Pancreas (tissue), 10 donors: ENCODE measurements at regions not wholly inside any gene's neighbourhood (a gene's known extent, or its start where the extent isn't known, plus 50 kb on each side); places are given as distances from the start of the nearest gene placed in this dataset.
"Not testable (repeated sequence)": the region's sequence is repeated elsewhere in the genome, so short reads cannot be mapped to it uniquely, and the experiment has no call there.

Experiments
- ATAC-seq, 4 donors: fragments of 200-7000 bp; cut with Tn5 transposase; one replicate each; pipeline versions ENCODE4 v1.8.0 to v1.9.1; 2020; ENCODE audit warnings: mild to moderate bottlenecking in 4 of 4, moderate library complexity in 4 of 4
- DNase-seq, 6 donors: peaks; one replicate each; pipeline ENCODE4 v3.0.0-alpha.2; 2020
- FAIRE-seq: peaks from 2 replicates; lab custom pipeline; 2012; peaks lifted over from hg19 to GRCh38; lab: Jason Lieb, UNC
- H3K27ac ChIP-seq, 4 donors: fragments of 200-600 bp; sonication (generic); 1 replicate in 3 of 4; 2 replicates in 1 of 4; pipeline versions ENCODE4 v1.5.0 to v1.8.0; 2020
- H3K27me3 ChIP-seq, 4 donors: fragments of 200-600 bp; one replicate each; pipeline ENCODE4 v1.8.0; 2021
- H3K36me3 ChIP-seq, 3 donors: fragments of 200-600 bp; sonication (generic) in 1 of 3; one replicate each; pipeline versions ENCODE4 v1.5.0 to v1.8.0; 2020 to 2021
- H3K4me1 ChIP-seq, 3 donors: fragments of 200-600 bp; one replicate each; pipeline ENCODE4 v1.8.0; 2021
- H3K4me3 ChIP-seq, 4 donors: fragments of 200-600 bp; sonication (generic) in 2 of 4; one replicate each; pipeline versions ENCODE4 v1.5.0 to v1.8.0; 2020 to 2021
- H3K9me3 ChIP-seq, 4 donors: fragments of 200-600 bp; one replicate each; pipeline ENCODE4 v1.8.0; 2021
- WGBS, 2 donors: extraction: QIAGEN DNeasy Blood & Tissue Kit; methylation state at CpG; one replicate each; pipeline ENCODE4 v1.1.7; 2013; 5-methylcytosine and 5-hydroxymethylcytosine counted together
- intact Hi-C, 3 donors: fragments of 100-400 bp; cut with DNase I; formaldehyde crosslinking; loops; one replicate each; pipeline versions ENCODE4 v1.11.1 to v1.14.2; 2022
- TF ChIP-seq, protein P1 (sequence below), 4 donors: fragments of 200-600 bp; sonication (generic) in 3 of 4; IDR thresholded peaks; one replicate each; pipeline versions ENCODE4 v1.5.0 to v1.8.0; 2021; ENCODE audit warnings: antibody characterized with exemption in 4 of 4
- donor health status: healthy with polysubstance abuse.
- donor health status: DM: no; HTN: no; CAD: no; lungs with moderate emphysema.
- donor health status: DM: no; HTN: no; CAD: no.
- donor health status: control.
- donor health status: control.
- donor health status: Bipolar disorder and iron deficiency.
- donor health status: DM: yes; HTN: yes; CAD: no.
- donor health status: DM: no; HTN: no; CAD: no.
- donor health status: DM: no; HTN: no; CAD: no.
- donor health status: DM: yes; HTN: yes; CAD: no.

DNA sequence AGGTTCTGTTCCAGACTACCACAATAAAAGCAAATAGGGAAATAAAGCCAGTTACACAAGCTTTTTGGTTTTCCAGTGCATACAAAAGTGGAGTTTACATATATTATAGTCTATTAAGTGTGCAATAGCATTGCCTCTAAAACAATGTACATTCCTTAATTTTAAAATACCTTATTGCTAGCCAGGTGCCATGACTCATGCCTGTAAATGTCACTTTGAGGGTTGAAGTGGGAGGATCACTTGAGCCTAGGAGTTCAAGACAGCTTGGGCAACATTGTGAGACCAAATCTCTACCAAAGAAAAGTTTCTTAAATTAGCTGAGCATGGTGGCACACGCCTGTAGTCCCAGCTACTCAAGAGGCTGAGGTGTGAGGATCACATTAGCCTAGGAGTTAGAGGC, 52.9 kb upstream of the IMP4 start:
- no peak for ATAC-seq
- no peaks in the 10 kb centered on the region for H3K36me3 ChIP-seq
- no peak for DNase-seq
- WGBS, 2 donors = 53 to 75% methylated on average over 1 of the region's 1 CpG
- no peak overlapping the region for H3K4me3 ChIP-seq
- FAIRE-seq = no peak
- no peaks in the 10 kb centered on the region for H3K9me3 ChIP-seq
- H3K4me1 ChIP-seq = no peaks in the 10 kb centered on the region
- no peak overlapping the region for H3K27ac ChIP-seq
- TF ChIP-seq, protein P1, sequence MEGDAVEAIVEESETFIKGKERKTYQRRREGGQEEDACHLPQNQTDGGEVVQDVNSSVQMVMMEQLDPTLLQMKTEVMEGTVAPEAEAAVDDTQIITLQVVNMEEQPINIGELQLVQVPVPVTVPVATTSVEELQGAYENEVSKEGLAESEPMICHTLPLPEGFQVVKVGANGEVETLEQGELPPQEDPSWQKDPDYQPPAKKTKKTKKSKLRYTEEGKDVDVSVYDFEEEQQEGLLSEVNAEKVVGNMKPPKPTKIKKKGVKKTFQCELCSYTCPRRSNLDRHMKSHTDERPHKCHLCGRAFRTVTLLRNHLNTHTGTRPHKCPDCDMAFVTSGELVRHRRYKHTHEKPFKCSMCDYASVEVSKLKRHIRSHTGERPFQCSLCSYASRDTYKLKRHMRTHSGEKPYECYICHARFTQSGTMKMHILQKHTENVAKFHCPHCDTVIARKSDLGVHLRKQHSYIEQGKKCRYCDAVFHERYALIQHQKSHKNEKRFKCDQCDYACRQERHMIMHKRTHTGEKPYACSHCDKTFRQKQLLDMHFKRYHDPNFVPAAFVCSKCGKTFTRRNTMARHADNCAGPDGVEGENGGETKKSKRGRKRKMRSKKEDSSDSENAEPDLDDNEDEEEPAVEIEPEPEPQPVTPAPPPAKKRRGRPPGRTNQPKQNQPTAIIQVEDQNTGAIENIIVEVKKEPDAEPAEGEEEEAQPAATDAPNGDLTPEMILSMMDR (IDR thresholded peaks at IDR 0.05) = no peak
- no peaks in the 10 kb centered on the region for H3K27me3 ChIP-seq
- intact Hi-C loops = no loop called here

DNA sequence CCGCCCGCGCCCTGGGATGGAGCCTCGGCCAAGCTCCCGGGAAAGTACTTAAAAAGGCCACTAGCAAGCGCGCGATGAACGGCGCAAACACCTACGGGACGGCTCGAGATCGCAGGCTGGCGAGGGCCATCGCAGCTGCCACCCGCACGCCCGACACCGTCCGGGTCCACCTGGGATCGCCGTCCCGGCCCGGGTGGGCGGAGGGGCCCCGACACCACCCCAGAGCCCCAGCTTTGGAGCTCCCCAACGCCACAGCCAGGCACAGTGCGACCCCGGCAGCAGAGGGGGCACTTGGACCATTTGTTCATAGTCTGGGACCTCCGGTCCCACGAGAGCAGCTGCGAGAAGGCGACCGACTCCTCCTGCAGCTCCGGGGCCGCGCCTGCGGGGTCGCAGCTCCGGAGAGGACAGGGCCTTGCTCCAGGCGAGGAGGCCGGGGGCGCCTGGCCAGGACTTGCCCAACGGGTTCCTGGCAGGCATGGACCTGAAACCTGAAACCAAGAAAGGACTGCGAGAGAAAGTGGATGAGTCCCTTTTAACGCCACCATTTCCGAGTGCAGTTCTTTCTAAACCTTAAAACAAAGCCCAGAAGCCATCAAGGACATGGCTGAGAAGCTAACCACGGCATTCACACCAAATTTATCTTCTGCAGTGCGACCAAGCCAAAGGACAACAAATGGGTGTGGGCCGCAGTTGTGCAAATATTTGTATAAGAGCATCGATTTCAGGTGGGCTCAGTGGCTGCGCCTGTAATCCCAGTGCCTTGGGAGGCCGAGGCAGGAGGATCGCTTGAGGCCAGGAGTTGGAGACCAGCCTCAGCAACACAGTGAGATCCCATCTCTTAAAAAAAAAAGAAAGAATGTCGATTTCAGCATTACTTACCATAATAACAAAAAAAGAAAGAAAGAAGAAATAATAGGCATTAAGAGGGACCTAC, 54.0 kb upstream of the IMP4 start:
- DNase-seq (peak in 2 of 6 donors; percentile 45 to 68), ATAC-seq (peak; percentile 63 to 77 (median 76)), FAIRE-seq (no peak)
- no peak overlapping the region for H3K27ac ChIP-seq
- TF ChIP-seq, protein P1 (IDR thresholded peaks at IDR 0.05) = no peak
- no peaks in the 10 kb centered on the region for H3K27me3 ChIP-seq
- no peaks in the 10 kb centered on the region for H3K4me1 ChIP-seq
- peak overlapping the region in 1 of 4 donors; percentile 28 for H3K4me3 ChIP-seq
- intact Hi-C loops = no loop called here
- no peaks in the 10 kb centered on the region for H3K9me3 ChIP-seq
- H3K36me3 ChIP-seq = no peaks in the 10 kb centered on the region
- WGBS, 2 donors = 65 to 75% methylated on average over 56 of the region's 56 CpGs

DNA sequence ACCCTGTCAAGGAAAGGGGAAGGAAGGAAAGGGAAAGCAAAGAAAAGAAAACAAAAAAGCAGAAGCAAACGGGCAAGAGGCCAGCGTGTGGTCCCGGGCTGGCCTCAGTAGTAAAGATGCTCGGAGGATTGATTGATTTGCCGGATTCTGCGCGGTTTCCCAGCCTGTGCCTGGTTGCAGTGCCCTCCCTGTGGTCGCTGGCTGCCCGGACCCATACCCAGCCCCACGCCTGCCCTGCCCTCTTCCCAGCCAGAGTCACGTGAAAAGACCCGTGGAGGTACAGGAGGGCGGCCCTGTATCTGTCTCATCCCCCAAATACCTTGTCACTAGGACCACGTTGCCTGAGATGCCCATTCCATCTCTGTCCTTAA, 55.1 kb upstream of the IMP4 start:
- Histone ChIP-seq H3K4me3 (no peak overlapping the region), H3K27me3 (no peaks in the 10 kb centered on the region), H3K9me3 (no peaks in the 10 kb centered on the region), H3K36me3 (no peaks in the 10 kb centered on the region), H3K27ac (no peak overlapping the region), H3K4me1 (no peaks in the 10 kb centered on the region)
- WGBS, 2 donors = 75 to 80% methylated on average over 14 of the region's 14 CpGs
- DNase-seq = peak in 1 of 6 donors; percentile 40
- FAIRE-seq = no peak
- no peak for ATAC-seq
- TF ChIP-seq, protein P1 (IDR thresholded peaks at IDR 0.05) = no peak
- intact Hi-C loops = no loop called here

DNA sequence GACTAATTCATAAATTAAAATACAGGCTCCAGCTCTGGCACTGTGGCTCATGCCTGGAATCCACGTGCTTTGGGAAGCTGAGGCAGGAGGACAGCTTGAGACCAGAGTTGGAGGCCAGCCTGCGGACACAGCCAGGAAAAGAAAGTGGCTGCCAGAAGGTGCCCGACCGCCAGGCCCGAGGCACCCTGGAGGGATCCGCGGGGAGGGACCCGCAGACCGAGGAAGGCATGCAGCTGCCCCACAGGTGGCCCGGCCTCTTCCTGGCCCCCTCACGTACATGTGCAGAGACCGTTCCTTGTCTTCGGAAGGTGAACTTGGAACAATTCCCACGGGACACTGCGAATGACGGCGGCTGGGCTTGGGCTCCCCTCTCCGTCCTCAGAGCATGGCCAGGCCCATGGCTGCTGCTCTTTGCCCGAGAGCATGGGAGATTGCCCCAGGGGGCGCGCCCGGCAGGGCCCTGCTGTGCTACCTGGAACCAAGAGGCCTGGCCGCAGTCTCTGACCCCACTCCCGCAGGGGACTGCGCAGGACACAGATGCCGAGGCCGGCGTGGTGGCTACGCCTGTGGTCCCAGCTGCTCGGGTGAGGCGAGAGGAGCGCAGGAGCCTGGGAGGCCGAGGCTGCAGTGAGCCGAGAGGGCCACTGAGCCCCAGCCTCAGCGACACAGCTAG, 55.6 kb upstream of the IMP4 start:
- H3K4me3 ChIP-seq = no peak overlapping the region
- H3K4me1 ChIP-seq = no peaks in the 10 kb centered on the region
- intact Hi-C loops = no loop called here
- no peak for FAIRE-seq
- H3K36me3 ChIP-seq = no peaks in the 10 kb centered on the region
- ATAC-seq = no peak
- no peak overlapping the region for H3K27ac ChIP-seq
- no peaks in the 10 kb centered on the region for H3K9me3 ChIP-seq
- 85 to 92% methylated on average over 35 of the region's 35 CpGs for WGBS, 2 donors
- peak in 2 of 6 donors; percentile 54 to 66 for DNase-seq
- no peaks in the 10 kb centered on the region for H3K27me3 ChIP-seq
- TF ChIP-seq, protein P1 (IDR thresholded peaks at IDR 0.05) = no peak

DNA sequence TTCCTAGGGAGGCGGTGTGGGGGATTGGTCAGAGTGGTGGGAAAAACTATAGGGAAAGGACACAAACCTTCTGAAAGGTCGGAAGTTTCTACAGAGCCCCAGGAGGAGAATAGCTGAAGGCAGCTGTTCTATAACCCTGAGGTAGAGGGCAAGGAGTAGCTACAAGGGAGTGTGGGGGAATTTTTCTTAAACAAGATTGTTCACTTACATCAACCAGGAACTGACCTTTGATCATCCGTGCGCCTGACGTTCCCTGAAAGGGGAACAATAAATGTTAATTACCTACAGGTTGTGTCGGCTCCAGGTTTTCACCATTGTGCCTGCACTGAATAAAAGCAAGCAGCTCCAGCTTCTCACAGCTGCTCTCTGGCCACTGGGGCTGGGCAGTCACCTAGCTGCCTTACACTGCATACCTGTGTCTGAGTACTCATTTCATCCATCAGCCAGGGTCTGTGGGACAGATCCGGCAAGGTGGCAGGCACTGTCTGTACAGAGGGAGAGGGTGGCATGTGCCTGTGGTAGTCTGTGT, 59.3 kb upstream of the IMP4 start:
- H3K9me3 ChIP-seq, DNase-seq, ATAC-seq, H3K4me3 ChIP-seq, H3K36me3 ChIP-seq, intact Hi-C loops, H3K27me3 ChIP-seq, H3K4me1 ChIP-seq, H3K27ac ChIP-seq, FAIRE-seq: not testable (repeated sequence)
- 42 to 53% methylated on average over 6 of the region's 7 CpGs for WGBS, 2 donors

DNA sequence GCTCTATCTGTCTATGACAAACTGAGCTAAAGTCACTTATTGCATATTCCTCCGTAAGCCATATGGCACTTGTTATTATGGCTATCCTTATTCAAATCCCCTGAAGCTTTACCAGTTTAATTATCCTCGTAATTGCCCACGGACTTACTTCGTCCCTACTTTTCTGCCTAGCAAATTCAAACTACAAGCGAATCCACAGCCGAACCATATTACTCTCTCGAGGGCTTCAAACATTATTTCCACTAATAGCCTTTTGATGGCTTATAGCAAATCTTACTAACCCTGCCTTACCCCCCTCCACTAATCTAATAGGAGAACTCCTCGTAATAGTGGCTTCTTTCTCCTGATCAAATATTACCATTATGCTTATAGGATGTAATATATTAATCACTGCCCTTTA, 63.1 kb upstream of the IMP4 start:
- H3K27me3 ChIP-seq, H3K4me3 ChIP-seq, DNase-seq, intact Hi-C loops, ATAC-seq, H3K4me1 ChIP-seq, FAIRE-seq, H3K36me3 ChIP-seq, H3K9me3 ChIP-seq, H3K27ac ChIP-seq: not testable (repeated sequence)
- WGBS, 2 donors = 70 to 74% methylated on average over 8 of the region's 8 CpGs

DNA sequence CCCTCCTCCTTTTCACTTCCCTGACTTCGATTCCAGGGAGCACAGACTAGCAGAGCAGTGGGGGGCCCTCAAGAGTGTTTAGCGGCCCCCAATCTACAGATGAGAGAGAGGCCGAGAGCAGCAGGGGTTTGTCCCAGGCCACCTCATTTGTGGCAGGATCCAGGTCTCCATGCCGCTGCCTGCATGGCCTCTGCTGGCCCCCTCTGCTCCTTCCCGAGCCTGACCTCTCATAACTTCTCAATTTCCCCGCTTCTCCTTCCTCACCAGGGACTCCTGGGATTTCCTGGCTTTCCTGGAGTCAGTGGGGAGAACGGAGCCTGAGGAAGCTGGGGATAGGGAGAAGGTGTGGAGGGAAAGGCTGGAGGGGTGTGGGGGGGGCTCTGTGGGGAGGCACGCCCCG, 70.1 kb upstream of the TUBA3E start:
- H3K4me3 ChIP-seq, ATAC-seq, H3K4me1 ChIP-seq, H3K27me3 ChIP-seq, H3K36me3 ChIP-seq, H3K27ac ChIP-seq, intact Hi-C loops, FAIRE-seq, H3K9me3 ChIP-seq: not testable (repeated sequence)
- DNase-seq = peak in 1 of 6 donors; percentile 39
- WGBS, 2 donors = 47 to 51% methylated on average over 9 of the region's 9 CpGs

DNA sequence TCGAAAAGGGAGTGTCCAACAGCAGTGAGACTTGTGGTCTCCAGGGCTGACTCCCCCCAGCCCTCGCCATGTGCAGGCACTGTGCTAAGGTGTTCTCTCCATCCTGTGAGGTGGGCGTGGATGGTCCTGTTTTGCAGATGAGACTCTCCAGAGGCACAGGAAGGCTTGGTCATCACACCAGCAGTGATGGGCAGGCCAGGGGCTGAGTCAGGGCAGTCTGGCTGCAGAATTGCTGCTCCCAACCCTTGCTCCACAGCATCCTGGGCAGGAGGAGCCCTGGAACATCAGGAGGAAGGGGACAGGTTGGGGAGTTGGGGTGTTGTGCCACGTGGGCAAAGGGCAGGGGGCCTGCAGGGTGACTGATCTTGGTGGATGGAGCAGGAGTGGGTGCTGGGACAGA, 69.3 kb upstream of the TUBA3E start:
- H3K27me3 ChIP-seq, H3K4me1 ChIP-seq, H3K9me3 ChIP-seq, intact Hi-C loops, ATAC-seq, H3K36me3 ChIP-seq, H3K27ac ChIP-seq, FAIRE-seq, H3K4me3 ChIP-seq: not testable (repeated sequence)
- WGBS, 2 donors = 33 to 54% methylated on average over 4 of the region's 4 CpGs
- DNase-seq = peak in 1 of 6 donors; percentile 29
